GM23248 (cell line): ENCODE measurements at regions not wholly inside any gene's neighbourhood (a gene's known extent, or its start where the extent isn't known, plus 50 kb on each side); places are given as distances from the start of the nearest gene placed in this dataset.
"Not testable (repeated sequence)": the region's sequence is repeated elsewhere in the genome, so short reads cannot be mapped to it uniquely, and the experiment has no call there.

Experiments
- DNase-seq: peaks from one replicate; pipeline ENCODE4 v3.0.0-alpha.2; 2015
- H2AFZ ChIP-seq: fragments of 200-600 bp; sonication (generic); 2 replicates; pipeline ENCODE4 v1.6.1; 2016; ENCODE audit warnings: antibody characterized with exemption
- H3F3A ChIP-seq: fragments of 200-600 bp; sonication (generic); 2 replicates; pipeline ENCODE4 v1.6.1; 2016; ENCODE audit warnings: mild to moderate bottlenecking, antibody characterized with exemption, mixed run types; ENCODE audit not compliant: insufficient read depth
- H3K27ac ChIP-seq: fragments of 200-600 bp; sonication (generic); 2 replicates; pipeline ENCODE4 v1.5.1; 2016; ENCODE audit warnings: mild to moderate bottlenecking
- H3K27me3 ChIP-seq: fragments of 200-600 bp; sonication (generic); replicated peaks from 2 replicates; pipeline ENCODE4 v1.6.1; 2016; ENCODE audit warnings: mild to moderate bottlenecking; ENCODE audit not compliant: insufficient read depth
- H3K36me3 ChIP-seq: fragments of 200-600 bp; sonication (generic); 2 replicates; pipeline ENCODE4 v1.6.1; 2016; ENCODE audit warnings: low read depth, mild to moderate bottlenecking
- H3K4me1 ChIP-seq: fragments of 200-600 bp; sonication (generic); 2 replicates; pipeline ENCODE4 v1.6.1; 2016; ENCODE audit warnings: mild to moderate bottlenecking; ENCODE audit not compliant: insufficient read depth
- H3K4me2 ChIP-seq: fragments of 200-600 bp; sonication (generic); one replicate; pipeline ENCODE4 v1.6.1; 2016; ENCODE audit warnings: mild to moderate bottlenecking; ENCODE audit not compliant: unreplicated experiment
- H3K4me3 ChIP-seq: fragments of 200-600 bp; sonication (generic); 2 replicates; pipeline ENCODE4 v1.5.1; 2016; ENCODE audit warnings: mild to moderate bottlenecking
- H3K79me2 ChIP-seq: fragments of 200-600 bp; sonication (generic); 2 replicates; pipeline ENCODE4 v1.6.1; 2016; ENCODE audit warnings: mild to moderate bottlenecking; ENCODE audit not compliant: insufficient read depth
- H3K9ac ChIP-seq: fragments of 200-600 bp; sonication (generic); 2 replicates; pipeline ENCODE4 v1.6.1; 2016; ENCODE audit warnings: mild to moderate bottlenecking
- H3K9me2 ChIP-seq: fragments of 200-600 bp; sonication (generic); 2 replicates; pipeline ENCODE4 v1.6.1; 2016; ENCODE audit warnings: mixed run types, mild to moderate bottlenecking, moderate library complexity; ENCODE audit not compliant: insufficient read depth
- H3K9me3 ChIP-seq: fragments of 200-600 bp; sonication (generic); one replicate; pipeline ENCODE4 v1.6.1; 2017; ENCODE audit warnings: low read depth
- H4K20me1 ChIP-seq: fragments of 200-600 bp; sonication (generic); 2 replicates; pipeline ENCODE4 v1.6.0; 2016; ENCODE audit not compliant: insufficient read depth
- EZH2 ChIP-seq: fragments of 200-600 bp; sonication (generic); IDR thresholded peaks from 2 replicates; pipeline ENCODE4 v1.6.1; 2018; ENCODE audit warnings: antibody characterized with exemption, mild to moderate bottlenecking; ENCODE audit not compliant: insufficient read depth, poor library complexity, severe bottlenecking
- EZH2phosphoT487 ChIP-seq: fragments of 200-600 bp; sonication (generic); IDR thresholded peaks from 2 replicates; pipeline ENCODE4 v1.6.1; 2018; ENCODE audit warnings: antibody characterized with exemption, moderate library complexity, mild to moderate bottlenecking, low read depth; ENCODE audit not compliant: insufficient read depth
- WGBS, 2 experiments: methylation state at CpG; one replicate each; pipeline ENCODE4 v1.1.6; 2015 to 2017; ENCODE audit warnings: low lambda C conversion rate in 2 of 2, low coverage in 1 of 2; ENCODE audit errors: missing lambda C conversion rate in 2 of 2; 5-methylcytosine and 5-hydroxymethylcytosine counted together
- in situ Hi-C: fragments of 300-500 bp; cut with MboI; formaldehyde crosslinking; loops from 2 replicates; pipeline ENCODE4 v1.15.0; 2020

GRCh38 chr5:74446725-74447241, 193.7 kb downstream of the ENC1 start:
- H3F3A ChIP-seq = no peaks in the 10 kb centered on the region
- no peak overlapping the region for H3K27ac ChIP-seq
- WGBS, 2 experiments = 21 to 26% methylated on average over 12 of the region's 12 CpGs
- H3K79me2 ChIP-seq = no peaks in the 10 kb centered on the region
- H2AFZ ChIP-seq = 0 out of 2 replicates have a peak overlapping the region, but pooled peaks have one; percentile 10
- no peaks in the 10 kb centered on the region for H3K9me3 ChIP-seq
- TF ChIP-seq EZH2phosphoT487 = no peak
- no peak for TF ChIP-seq EZH2
- no peak overlapping the region for H3K4me3 ChIP-seq
- H3K9ac ChIP-seq = no peak overlapping the region
- H3K27me3 ChIP-seq = 0 out of 2 replicates have a peak, but pooled peaks cover 8% of the 10 kb centered on the region
- H3K4me1 ChIP-seq = no peaks in the 10 kb centered on the region
- H3K9me2 ChIP-seq = no peaks in the 10 kb centered on the region
- H3K36me3 ChIP-seq = no peaks in the 10 kb centered on the region
- H3K4me2 ChIP-seq = no peak overlapping the region
- H4K20me1 ChIP-seq = no peaks in the 10 kb centered on the region
- DNase-seq = peak; percentile 7
- in situ Hi-C loops = no loop called here

- Histone ChIP-seq H2AFZ (no peak overlapping the region), H3K4me2 (no peak overlapping the region), H4K20me1 (no peaks in the 10 kb centered on the region), H3K9ac (no peak overlapping the region), H3K79me2 (no peaks in the 10 kb centered on the region), H3F3A (no peaks in the 10 kb centered on the region), H3K4me3 (no peak overlapping the region), H3K36me3 (no peaks in the 10 kb centered on the region), H3K9me2 (no peaks in the 10 kb centered on the region), H3K27me3 (0 out of 2 replicates have a peak, but pooled peaks cover 4% of the 10 kb centered on the region), H3K9me3 (no peaks in the 10 kb centered on the region), H3K4me1 (no peaks in the 10 kb centered on the region), H3K27ac (no peak overlapping the region)
- TF ChIP-seq EZH2phosphoT487 = no peak
- TF ChIP-seq EZH2 = no peak
- WGBS, 2 experiments = 24 to 27% methylated on average over 3 of the region's 3 CpGs
- in situ Hi-C loops = no loop called here
- no peak for DNase-seq
Measured at GRCh38 chr5:74442466-74442865, 198.1 kb downstream of the ENC1 start.

- Histone ChIP-seq H3K4me3 (no peak overlapping the region), H3K4me1 (no peaks in the 10 kb centered on the region), H3K9ac (no peak overlapping the region), H3K27me3 (no peaks in the 10 kb centered on the region), H3F3A (no peaks in the 10 kb centered on the region), H3K36me3 (no peaks in the 10 kb centered on the region), H3K9me2 (no peaks in the 10 kb centered on the region), H2AFZ (no peak overlapping the region), H3K27ac (no peak overlapping the region), H4K20me1 (no peaks in the 10 kb centered on the region), H3K4me2 (no peak overlapping the region), H3K9me3 (no peaks in the 10 kb centered on the region), H3K79me2 (no peaks in the 10 kb centered on the region)
- 96 to 98% methylated on average over 5 of the region's 5 CpGs for WGBS, 2 experiments
- TF ChIP-seq EZH2 = no peak
- DNase-seq = no peak
- in situ Hi-C loops = no loop called here
Measured at GRCh38 chr5:74441616-74442015, 198.9 kb downstream of the ENC1 start.

- H3K9ac ChIP-seq = no peak overlapping the region
- 80 to 83% methylated on average over 2 of the region's 2 CpGs for WGBS, 2 experiments
Measured at GRCh38 chr5:74440341-74440740, 200.2 kb downstream of the ENC1 start.

GRCh38 chr5:74437870-74438269, 202.7 kb downstream of the ENC1 start:
- H3K9ac ChIP-seq, H3K4me2 ChIP-seq, H3K9me2 ChIP-seq, H3K36me3 ChIP-seq, DNase-seq, H3F3A ChIP-seq, H4K20me1 ChIP-seq, in situ Hi-C loops, H3K79me2 ChIP-seq, H3K27me3 ChIP-seq, H3K9me3 ChIP-seq, H3K4me3 ChIP-seq, H3K27ac ChIP-seq, H2AFZ ChIP-seq: not testable (repeated sequence)
- WGBS, 2 experiments = 50 to 56% methylated on average over 2 of the region's 2 CpGs
- peaks cover 11% of the 10 kb centered on the region for H3K4me1 ChIP-seq

More at GRCh38 chr5:74440341-74440740, 200.2 kb downstream of the ENC1 start:
- Histone ChIP-seq H3K4me1 (no peaks in the 10 kb centered on the region), H2AFZ (no peak overlapping the region), H3K27ac (no peak overlapping the region), H3K9me2 (no peaks in the 10 kb centered on the region), H3K36me3 (no peaks in the 10 kb centered on the region), H3K4me3 (no peak overlapping the region), H3K27me3 (no peaks in the 10 kb centered on the region), H3F3A (no peaks in the 10 kb centered on the region), H3K79me2 (no peaks in the 10 kb centered on the region), H4K20me1 (no peaks in the 10 kb centered on the region), H3K4me2 (no peak overlapping the region), H3K9me3 (no peaks in the 10 kb centered on the region)
- no peak for DNase-seq
- TF ChIP-seq EZH2 (no peak), EZH2phosphoT487 (no peak)
- in situ Hi-C loops = no loop called here
